OCI-LY3 (cell line): ENCODE measurements at regions not wholly inside any gene's neighbourhood (a gene's known extent, or its start where the extent isn't known, plus 50 kb on each side); places are given as distances from the start of the nearest gene placed in this dataset.

Source experiments
- EZH2phosphoT487 ChIP-seq: fragments of 200-600 bp; shearing (Covaris generic); IDR thresholded peaks from 2 replicates; pipeline ENCODE4 v1.6.1; 2018; ENCODE audit warnings: antibody characterized with exemption, mixed run types, low read depth
- TF ChIP-seq, protein P1 (sequence below): fragments of 200-600, 300-600 bp; sonication (generic); IDR thresholded peaks from 2 replicates; pipeline ENCODE4 v1.5.1; 2014; ENCODE audit warnings: antibody characterized with exemption, low read length, low read depth

DNA sequence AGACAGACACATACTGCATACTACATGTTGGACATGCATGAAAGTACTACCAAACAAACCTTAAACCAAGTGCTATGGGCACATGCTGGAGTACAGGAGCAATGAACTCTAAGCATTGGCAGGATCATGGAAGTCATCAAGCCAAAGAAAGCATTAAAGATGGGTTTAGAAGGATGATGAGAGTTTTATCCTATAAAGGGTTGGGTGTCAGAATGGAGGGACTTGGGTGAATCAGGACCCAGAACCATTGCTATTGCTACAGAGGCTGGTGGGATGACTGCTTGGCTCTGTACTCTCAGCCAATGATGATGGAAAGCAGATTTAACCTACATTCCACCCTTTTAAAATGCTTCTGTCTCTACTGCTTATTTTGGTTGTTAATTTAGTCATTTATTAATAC lies 233.9 kb upstream of the EDA2R start:
- TF ChIP-seq, protein P1, sequence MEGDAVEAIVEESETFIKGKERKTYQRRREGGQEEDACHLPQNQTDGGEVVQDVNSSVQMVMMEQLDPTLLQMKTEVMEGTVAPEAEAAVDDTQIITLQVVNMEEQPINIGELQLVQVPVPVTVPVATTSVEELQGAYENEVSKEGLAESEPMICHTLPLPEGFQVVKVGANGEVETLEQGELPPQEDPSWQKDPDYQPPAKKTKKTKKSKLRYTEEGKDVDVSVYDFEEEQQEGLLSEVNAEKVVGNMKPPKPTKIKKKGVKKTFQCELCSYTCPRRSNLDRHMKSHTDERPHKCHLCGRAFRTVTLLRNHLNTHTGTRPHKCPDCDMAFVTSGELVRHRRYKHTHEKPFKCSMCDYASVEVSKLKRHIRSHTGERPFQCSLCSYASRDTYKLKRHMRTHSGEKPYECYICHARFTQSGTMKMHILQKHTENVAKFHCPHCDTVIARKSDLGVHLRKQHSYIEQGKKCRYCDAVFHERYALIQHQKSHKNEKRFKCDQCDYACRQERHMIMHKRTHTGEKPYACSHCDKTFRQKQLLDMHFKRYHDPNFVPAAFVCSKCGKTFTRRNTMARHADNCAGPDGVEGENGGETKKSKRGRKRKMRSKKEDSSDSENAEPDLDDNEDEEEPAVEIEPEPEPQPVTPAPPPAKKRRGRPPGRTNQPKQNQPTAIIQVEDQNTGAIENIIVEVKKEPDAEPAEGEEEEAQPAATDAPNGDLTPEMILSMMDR: no peak
- TF ChIP-seq EZH2phosphoT487: no peak
